Panc1 (cell line): ENCODE measurements at regions not wholly inside any gene's neighbourhood (a gene's known extent, or its start where the extent isn't known, plus 50 kb on each side); places are given as distances from the start of the nearest gene placed in this dataset.

Experiments used
- ATAC-seq: fragments of 200-7000 bp; cut with Tn5 transposase; 2 replicates; pipeline ENCODE4 v1.9.1; 2020; ENCODE audit warnings: mild to moderate bottlenecking, moderate library complexity
- BruUV-seq: library from RNA; stranded (reverse); fragments of 400-500 nt; replicated peaks from 2 replicates; lab custom pipeline; 2021; lab: Mats Ljungman, UMichigan
- CTCF ChIA-PET: fragments of 300-600 bp; sonication (Branson Sonifier 250); formaldehyde crosslinking; loops from one replicate; lab custom pipeline; 2022; ENCODE audit warnings: antibody characterized with exemption; lab: Charles Lee
- POLR2A ChIA-PET: fragments of 300-600 bp; sonication (Branson Sonifier 250); formaldehyde crosslinking; loops from one replicate; lab custom pipeline; 2022; ENCODE audit warnings: antibody characterized with exemption; lab: Charles Lee
- DNase-seq: peaks from one replicate; pipeline ENCODE4 v3.0.0-alpha.2; 2010; ENCODE audit warnings: low read depth, low spot score
- H3K27ac ChIP-seq: 2 replicates; pipeline ENCODE4 v1.5.1; 2011; ENCODE audit warnings: mild to moderate bottlenecking, low read length, inconsistent platforms
- H3K27me3 ChIP-seq: fragments of 200-500 bp; sonication (Bioruptor generic); 2 replicates; pipeline ENCODE4 v1.6.0; 2014; ENCODE audit warnings: low read length, inconsistent platforms; ENCODE audit not compliant: control insufficient read depth, insufficient read depth
- H3K36me3 ChIP-seq: fragments of 200-500 bp; sonication (Bioruptor generic); 2 replicates; pipeline ENCODE4 v1.5.1; 2014; ENCODE audit warnings: inconsistent platforms, mild to moderate bottlenecking, low read length, moderate library complexity; ENCODE audit not compliant: control insufficient read depth, insufficient read depth
- H3K4me1 ChIP-seq: 2 replicates; pipeline ENCODE4 v1.5.1; 2011; ENCODE audit warnings: inconsistent platforms, mild to moderate bottlenecking, low read length, moderate library complexity; ENCODE audit not compliant: control insufficient read depth, insufficient read depth
- H3K4me3 ChIP-seq, 2 experiments: 2 replicates each; pipeline ENCODE4 v1.5.1; 2011 to 2012; ENCODE audit warnings: low read depth in 2 of 2, low read length in 2 of 2, mild to moderate bottlenecking in 2 of 2, inconsistent platforms in 1 of 2, moderate library complexity in 1 of 2
- H3K9me3 ChIP-seq: fragments of 200-500 bp; sonication (Bioruptor generic); 2 replicates; pipeline ENCODE4 v1.5.1; 2014; ENCODE audit warnings: low read depth, mild to moderate bottlenecking, inconsistent platforms, low read length, moderate library complexity; ENCODE audit not compliant: control insufficient read depth, insufficient read depth
- POLR2AphosphoS5 ChIP-seq: IDR thresholded peaks from 2 replicates; pipeline ENCODE4 v1.6.1; 2012; ENCODE audit warnings: mild to moderate bottlenecking, low read depth, low read length, moderate library complexity
- SIN3A ChIP-seq: IDR thresholded peaks from 2 replicates; pipeline ENCODE4 v1.6.1; 2012; ENCODE audit warnings: low read depth, mild to moderate bottlenecking, low read length, moderate library complexity, borderline replicate concordance; ENCODE audit not compliant: insufficient read depth
- TCF7L2 ChIP-seq: IDR thresholded peaks from 2 replicates; pipeline ENCODE4 v1.6.1; 2011; ENCODE audit warnings: mild to moderate bottlenecking, low read depth, low read length, inconsistent platforms
- in situ Hi-C: cut with HindIII; loops from 2 replicates; pipeline ENCODE4 v1.10.0; 2016; ENCODE audit warnings: low sequenced_read_pairs, low pct_unique_long_range_greater_than_20kb
- intact Hi-C: fragments of 100-400 bp; cut with micrococcal nuclease; formaldehyde crosslinking; loops from one replicate; pipeline ENCODE4 v1.10.0; 2022; ENCODE audit not compliant: unreplicated experiment
- TF ChIP-seq, protein P1 (sequence below), 2 experiments: IDR thresholded peaks; 2 replicates each; pipeline ENCODE4 v1.6.1; 2011 to 2012; ENCODE audit warnings: low read depth in 2 of 2, control low read depth in 1 of 2, low read length in 1 of 2, mild to moderate bottlenecking in 1 of 2, moderate library complexity in 1 of 2; ENCODE audit not compliant: insufficient read depth in 1 of 2
- TF ChIP-seq, protein P2 (sequence below): fragments of 450-650 bp; IDR thresholded peaks from 2 replicates; pipeline ENCODE4 v1.5.1; 2017; ENCODE audit warnings: mild to moderate bottlenecking

DNA sequence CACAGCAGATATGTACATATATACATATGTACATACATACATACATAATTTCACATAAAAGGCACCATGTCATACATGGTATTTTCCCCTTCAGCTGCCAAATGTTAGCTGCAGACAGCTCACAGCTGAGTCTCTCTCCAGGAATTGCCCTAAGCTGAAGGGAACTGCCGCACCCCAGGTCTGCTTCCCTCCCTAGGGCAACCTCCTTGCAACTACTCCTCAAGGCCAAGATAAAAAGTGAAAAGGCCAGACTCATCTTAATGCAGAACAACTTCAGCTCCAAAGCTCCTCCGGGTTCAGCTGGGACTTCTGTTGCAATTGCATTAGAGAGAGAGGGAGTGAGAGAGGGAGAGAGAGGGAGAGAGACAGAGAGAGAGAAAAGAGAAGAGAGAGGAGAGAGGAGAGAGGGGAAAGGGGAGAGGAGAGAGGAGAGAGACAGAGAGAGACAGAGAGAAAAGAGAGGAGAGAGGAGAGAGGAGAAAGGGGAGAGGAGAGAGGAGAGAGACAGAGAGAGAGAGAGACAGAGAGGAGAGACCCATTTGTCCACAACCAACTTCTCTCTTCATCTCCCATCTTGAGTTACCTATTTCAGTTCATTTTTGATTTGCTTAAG, 143.4 kb upstream of the HES1 start:
- no peak for TF ChIP-seq POLR2AphosphoS5
- no peak for TF ChIP-seq TCF7L2
- TF ChIP-seq, protein P1, sequence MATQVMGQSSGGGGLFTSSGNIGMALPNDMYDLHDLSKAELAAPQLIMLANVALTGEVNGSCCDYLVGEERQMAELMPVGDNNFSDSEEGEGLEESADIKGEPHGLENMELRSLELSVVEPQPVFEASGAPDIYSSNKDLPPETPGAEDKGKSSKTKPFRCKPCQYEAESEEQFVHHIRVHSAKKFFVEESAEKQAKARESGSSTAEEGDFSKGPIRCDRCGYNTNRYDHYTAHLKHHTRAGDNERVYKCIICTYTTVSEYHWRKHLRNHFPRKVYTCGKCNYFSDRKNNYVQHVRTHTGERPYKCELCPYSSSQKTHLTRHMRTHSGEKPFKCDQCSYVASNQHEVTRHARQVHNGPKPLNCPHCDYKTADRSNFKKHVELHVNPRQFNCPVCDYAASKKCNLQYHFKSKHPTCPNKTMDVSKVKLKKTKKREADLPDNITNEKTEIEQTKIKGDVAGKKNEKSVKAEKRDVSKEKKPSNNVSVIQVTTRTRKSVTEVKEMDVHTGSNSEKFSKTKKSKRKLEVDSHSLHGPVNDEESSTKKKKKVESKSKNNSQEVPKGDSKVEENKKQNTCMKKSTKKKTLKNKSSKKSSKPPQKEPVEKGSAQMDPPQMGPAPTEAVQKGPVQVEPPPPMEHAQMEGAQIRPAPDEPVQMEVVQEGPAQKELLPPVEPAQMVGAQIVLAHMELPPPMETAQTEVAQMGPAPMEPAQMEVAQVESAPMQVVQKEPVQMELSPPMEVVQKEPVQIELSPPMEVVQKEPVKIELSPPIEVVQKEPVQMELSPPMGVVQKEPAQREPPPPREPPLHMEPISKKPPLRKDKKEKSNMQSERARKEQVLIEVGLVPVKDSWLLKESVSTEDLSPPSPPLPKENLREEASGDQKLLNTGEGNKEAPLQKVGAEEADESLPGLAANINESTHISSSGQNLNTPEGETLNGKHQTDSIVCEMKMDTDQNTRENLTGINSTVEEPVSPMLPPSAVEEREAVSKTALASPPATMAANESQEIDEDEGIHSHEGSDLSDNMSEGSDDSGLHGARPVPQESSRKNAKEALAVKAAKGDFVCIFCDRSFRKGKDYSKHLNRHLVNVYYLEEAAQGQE (IDR thresholded peaks at IDR 0.05; ENCODE audit: insufficient read depth in 1 of 2, low read depth in 2 of 2, low read length in 1 of 2): no peak
- TF ChIP-seq, protein P2, sequence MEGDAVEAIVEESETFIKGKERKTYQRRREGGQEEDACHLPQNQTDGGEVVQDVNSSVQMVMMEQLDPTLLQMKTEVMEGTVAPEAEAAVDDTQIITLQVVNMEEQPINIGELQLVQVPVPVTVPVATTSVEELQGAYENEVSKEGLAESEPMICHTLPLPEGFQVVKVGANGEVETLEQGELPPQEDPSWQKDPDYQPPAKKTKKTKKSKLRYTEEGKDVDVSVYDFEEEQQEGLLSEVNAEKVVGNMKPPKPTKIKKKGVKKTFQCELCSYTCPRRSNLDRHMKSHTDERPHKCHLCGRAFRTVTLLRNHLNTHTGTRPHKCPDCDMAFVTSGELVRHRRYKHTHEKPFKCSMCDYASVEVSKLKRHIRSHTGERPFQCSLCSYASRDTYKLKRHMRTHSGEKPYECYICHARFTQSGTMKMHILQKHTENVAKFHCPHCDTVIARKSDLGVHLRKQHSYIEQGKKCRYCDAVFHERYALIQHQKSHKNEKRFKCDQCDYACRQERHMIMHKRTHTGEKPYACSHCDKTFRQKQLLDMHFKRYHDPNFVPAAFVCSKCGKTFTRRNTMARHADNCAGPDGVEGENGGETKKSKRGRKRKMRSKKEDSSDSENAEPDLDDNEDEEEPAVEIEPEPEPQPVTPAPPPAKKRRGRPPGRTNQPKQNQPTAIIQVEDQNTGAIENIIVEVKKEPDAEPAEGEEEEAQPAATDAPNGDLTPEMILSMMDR: no peak
- no peak for TF ChIP-seq SIN3A
- H3K9me3 ChIP-seq: no peaks in the 10 kb centered on the region
- ATAC-seq: no peak
- no peak for DNase-seq
- ChIA-PET CTCF (no interaction called here), POLR2A (no interaction called here)
- no peak overlapping the region for H3K27ac ChIP-seq
- in situ Hi-C loops (no loop called here), intact Hi-C loops (no loop called here)
- 0 out of 2 replicates have a peak, but pooled peaks cover 8% of the 10 kb centered on the region for H3K4me1 ChIP-seq
- H3K27me3 ChIP-seq: no peaks in the 10 kb centered on the region
- no peak overlapping the region for H3K4me3 ChIP-seq
- no TSS peak for BruUV-seq
- no peaks in the 10 kb centered on the region for H3K36me3 ChIP-seq

DNA sequence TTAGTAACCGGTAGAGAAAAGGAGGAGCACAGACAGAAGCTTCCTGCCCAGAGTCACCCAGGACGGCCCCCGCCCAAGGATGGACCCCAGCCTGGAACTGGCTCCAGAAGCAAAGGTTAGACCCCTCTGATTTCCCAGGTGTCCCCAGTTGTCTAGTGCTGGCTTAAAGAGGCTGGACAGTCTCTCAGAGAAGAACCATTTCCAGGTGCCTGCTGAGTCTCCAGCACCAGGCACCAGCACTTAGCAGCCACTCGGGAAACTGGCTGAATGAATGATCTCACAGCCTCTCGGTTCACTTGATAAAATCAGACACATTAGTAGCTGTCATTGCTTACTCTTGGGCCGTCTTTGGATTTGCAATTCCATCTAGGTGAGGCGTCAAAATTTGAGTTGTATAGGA, 139.7 kb upstream of the HES1 start:
- ChIA-PET CTCF (no interaction called here), POLR2A (no interaction called here)
- Histone ChIP-seq H3K4me1 (0 out of 2 replicates have a peak, but pooled peaks cover 8% of the 10 kb centered on the region), H3K27me3 (no peaks in the 10 kb centered on the region), H3K27ac (no peak overlapping the region; the same call in 1 of the 2 replicates), H3K4me3 (no peak overlapping the region), H3K9me3 (no peaks in the 10 kb centered on the region), H3K36me3 (no peaks in the 10 kb centered on the region)
- DNase-seq: no peak
- intact Hi-C loops (no loop called here), in situ Hi-C loops (no loop called here)
- TF ChIP-seq, protein P2: no peak
- no peak for TF ChIP-seq POLR2AphosphoS5
- no peak for TF ChIP-seq SIN3A
- TF ChIP-seq TCF7L2: no peak
- TF ChIP-seq, protein P1 (IDR thresholded peaks at IDR 0.05; ENCODE audit: insufficient read depth in 1 of 2, low read depth in 2 of 2, low read length in 1 of 2): no peak
- no TSS peak for BruUV-seq
- ATAC-seq: no peak
